Suprapubic skin (tissue), 4 donors: ENCODE measurements at regions not wholly inside any gene's neighbourhood (a gene's known extent, or its start where the extent isn't known, plus 50 kb on each side); places are given as distances from the start of the nearest gene placed in this dataset.

ENCODE experiments used
- CTCF ChIP-seq, 2 donors: fragments of 200-600 bp in 1 of 2; fragments of 450-650 bp in 1 of 2; sonication (generic) in 1 of 2; IDR thresholded peaks; one replicate each; pipeline ENCODE4 v1.5.1; 2016 to 2019; ENCODE audit warnings: antibody characterized with exemption in 2 of 2, mild to moderate bottlenecking in 1 of 2, moderate library complexity in 1 of 2
- EP300 ChIP-seq: sonication (generic); formaldehyde crosslinking; IDR thresholded peaks from one replicate; pipeline ENCODE4 v1.6.1; 2017; ENCODE audit warnings: antibody characterized with exemption
- POLR2A ChIP-seq, 2 donors: fragments of 450-650 bp; IDR thresholded peaks; one replicate each; pipeline ENCODE4 v1.6.1; 2017; ENCODE audit warnings: antibody characterized with exemption in 2 of 2, mild to moderate bottlenecking in 2 of 2, moderate library complexity in 2 of 2
- POLR2AphosphoS5 ChIP-seq, 3 donors: sonication (generic); formaldehyde crosslinking; IDR thresholded peaks; one replicate each; pipeline ENCODE4 v1.6.1; 2017; ENCODE audit warnings: antibody characterized with exemption in 3 of 3

GRCh38 chr4:82261084-82261483, 112.7 kb downstream of the HNRNPD start:
- TF ChIP-seq CTCF (IDR thresholded peaks at IDR 0.05) = no peak
- TF ChIP-seq POLR2A (IDR thresholded peaks at IDR 0.05) = no peak
- no peak for TF ChIP-seq POLR2AphosphoS5 (IDR thresholded peaks at IDR 0.05)
- no peak for TF ChIP-seq EP300
